A673 (cell line): ENCODE measurements at regions not wholly inside any gene's neighbourhood (a gene's known extent, or its start where the extent isn't known, plus 50 kb on each side); places are given as distances from the start of the nearest gene placed in this dataset.

Experiments used
- BruUV-seq: library from RNA; stranded (reverse); fragments of 400-500 nt; replicated peaks from 2 replicates; lab custom pipeline; 2021; lab: Mats Ljungman, UMichigan
- CTCF ChIA-PET: fragments of 300-600 bp; sonication (Branson Sonifier 250); formaldehyde crosslinking; loops from one replicate; lab custom pipeline; 2022; ENCODE audit warnings: antibody characterized with exemption; lab: Charles Lee
- POLR2A ChIA-PET: fragments of 300-600 bp; sonication (Branson Sonifier 250); formaldehyde crosslinking; loops from one replicate; lab custom pipeline; 2022; ENCODE audit warnings: antibody characterized with exemption; ENCODE audit not compliant: low non-redundant PET; lab: Charles Lee
- DNase-seq: peaks from one replicate; pipeline ENCODE4 v3.0.0-alpha.2; 2015; ENCODE audit warnings: low spot score
- H3K27ac ChIP-seq: fragments of 200-600 bp; sonication (generic); 2 replicates; pipeline ENCODE4 v1.5.1; 2016; ENCODE audit warnings: mixed run types, low read depth, mild to moderate bottlenecking, mixed read lengths, antibody characterized with exemption, low read length; ENCODE audit not compliant: poor library complexity, severe bottlenecking
- H3K27me3 ChIP-seq: fragments of 200-600 bp; sonication (generic); replicated peaks from 2 replicates; pipeline ENCODE4 v1.6.1; 2017; ENCODE audit warnings: mixed run types, low read depth, mild to moderate bottlenecking, mixed read lengths, antibody characterized with exemption, low read length; ENCODE audit not compliant: insufficient read depth, poor library complexity
- H3K36me3 ChIP-seq: fragments of 200-600 bp; sonication (generic); 2 replicates; pipeline ENCODE4 v1.6.1; 2016; ENCODE audit warnings: mixed run types, mild to moderate bottlenecking, mixed read lengths, antibody characterized with exemption, low read length; ENCODE audit not compliant: insufficient read depth, poor library complexity, severe bottlenecking
- H3K4me1 ChIP-seq: fragments of 200-600 bp; sonication (generic); 2 replicates; pipeline ENCODE4 v1.6.1; 2017; ENCODE audit warnings: mixed run types, mild to moderate bottlenecking, mixed read lengths, antibody characterized with exemption, low read length; ENCODE audit not compliant: insufficient read depth, poor library complexity, severe bottlenecking
- H3K4me3 ChIP-seq: fragments of 200-600 bp; sonication (generic); 2 replicates; pipeline ENCODE4 v1.5.1; 2016; ENCODE audit warnings: low read depth, mixed run types, mild to moderate bottlenecking, mixed read lengths, low read length; ENCODE audit not compliant: poor library complexity, severe bottlenecking
- H3K9me3 ChIP-seq: fragments of 200-600 bp; sonication (generic); 2 replicates; pipeline ENCODE4 v1.6.1; 2016; ENCODE audit warnings: mixed run types, low read depth, mild to moderate bottlenecking, mixed read lengths, antibody characterized with exemption, low read length; ENCODE audit not compliant: poor library complexity, severe bottlenecking
- CTCF ChIP-seq: fragments of 300-800, 200-600 bp; sonication (generic); conservative IDR thresholded peaks from 2 replicates; pipeline ENCODE4 v1.5.1; 2017; ENCODE audit warnings: low read depth, mild to moderate bottlenecking, antibody characterized with exemption, low read length, moderate library complexity, mixed read lengths
- EZH2 ChIP-seq: fragments of 200-600 bp; sonication (generic); IDR thresholded peaks from 2 replicates; pipeline ENCODE4 v1.6.1; 2017; ENCODE audit warnings: borderline replicate concordance, low read depth, mild to moderate bottlenecking, mixed read lengths, antibody characterized with exemption, low read length; ENCODE audit not compliant: poor library complexity, severe bottlenecking
- intact Hi-C: fragments of 100-400 bp; cut with micrococcal nuclease; formaldehyde crosslinking; loops from one replicate; pipeline ENCODE4 v1.10.0; 2022; ENCODE audit not compliant: unreplicated experiment

GRCh38 chr3:27646896-27647295 is 75.2 kb downstream of the EOMES start:
- Histone ChIP-seq H3K9me3 (no peaks in the 10 kb centered on the region), H3K27ac (no peak overlapping the region), H3K4me1 (no peaks in the 10 kb centered on the region), H3K4me3 (no peak overlapping the region), H3K27me3 (no peaks in the 10 kb centered on the region), H3K36me3 (no peaks in the 10 kb centered on the region)
- ChIA-PET POLR2A (no interaction called here), CTCF (no interaction called here)
- intact Hi-C loops, result no loop called here
- TF ChIP-seq CTCF (no peak), EZH2 (no peak)
- no TSS peak for BruUV-seq
- no peak for DNase-seq

- POLR2A ChIA-PET, result no interaction called here
These were observed 77.2 kb downstream of the EOMES start for GRCh38 chr3:27644941-27645340.

GRCh38 chr3:27643355-27643754 is 78.8 kb downstream of the EOMES start:
- H3K27me3 ChIP-seq, result no peaks in the 10 kb centered on the region
- no TSS peak for BruUV-seq
- H3K9me3 ChIP-seq, result no peaks in the 10 kb centered on the region
- ChIA-PET CTCF (no interaction called here), POLR2A (no interaction called here)
- DNase-seq, result no peak
- intact Hi-C loops, result no loop called here
- H3K27ac ChIP-seq, result no peak overlapping the region
- no peaks in the 10 kb centered on the region for H3K4me1 ChIP-seq
- no peak overlapping the region for H3K4me3 ChIP-seq
- TF ChIP-seq EZH2, result no peak
- TF ChIP-seq CTCF, result no peak
- H3K36me3 ChIP-seq, result no peaks in the 10 kb centered on the region

More at GRCh38 chr3:27644941-27645340, 77.2 kb downstream of the EOMES start:
- Histone ChIP-seq H3K27ac (no peak overlapping the region), H3K4me3 (no peak overlapping the region), H3K9me3 (no peaks in the 10 kb centered on the region), H3K27me3 (no peaks in the 10 kb centered on the region), H3K36me3 (no peaks in the 10 kb centered on the region), H3K4me1 (no peaks in the 10 kb centered on the region)
- no peak for DNase-seq
- CTCF ChIA-PET, result no interaction called here
- TF ChIP-seq EZH2 (no peak), CTCF (no peak)
- intact Hi-C loops, result no loop called here
- BruUV-seq, result no TSS peak
